HEK293 (cell line): ENCODE measurements at regions not wholly inside any gene's neighbourhood (a gene's known extent, or its start where the extent isn't known, plus 50 kb on each side); places are given as distances from the start of the nearest gene placed in this dataset.

Experiments
- CTCF ChIA-PET: fragments of 350-600 bp; formaldehyde crosslinking; extraction: SDS; loops from one replicate; lab custom pipeline; 2021; ENCODE audit warnings: antibody characterized with exemption; lab: Yijun Ruan, JAX
- POLR2A ChIA-PET: fragments of 300-600 bp; formaldehyde crosslinking; extraction: SDS; loops from one replicate; lab custom pipeline; 2020; ENCODE audit warnings: antibody characterized with exemption, inconsistent platforms; lab: Yijun Ruan, JAX
- H3K27ac ChIP-seq: fragments of 200-500 bp; sonication (Bioruptor generic); 2 replicates; pipeline ENCODE4 v1.5.1; 2014; ENCODE audit warnings: low read depth, low read length, control low read depth, inconsistent platforms; ENCODE audit errors: extremely low read depth
- H3K36me3 ChIP-seq, 2 experiments: fragments of 200-500 bp in 1 of 2; sonication (Bioruptor generic) in 1 of 2; 1 replicate in 1 of 2; 2 replicates in 1 of 2; pipeline ENCODE4 v1.5.1; 2014 to 2017; ENCODE audit warnings: inconsistent platforms in 2 of 2, low read length in 2 of 2; ENCODE audit not compliant: control insufficient read depth in 2 of 2, insufficient read depth in 1 of 2
- H3K4me1 ChIP-seq: fragments of 200-500 bp; sonication (Bioruptor generic); 2 replicates; pipeline ENCODE4 v1.5.1; 2014; ENCODE audit warnings: mild to moderate bottlenecking, low read length, inconsistent platforms; ENCODE audit not compliant: control insufficient read depth, insufficient read depth
- H3K4me3 ChIP-seq: 2 replicates; pipeline ENCODE4 v1.5.1; 2011; ENCODE audit warnings: low read depth, mild to moderate bottlenecking, control low read depth, low read length, moderate library complexity
- H3K9me3 ChIP-seq: fragments of 200-500 bp; sonication (Bioruptor generic); 2 replicates; pipeline ENCODE4 v1.5.1; 2014; ENCODE audit warnings: low read depth, low read length, inconsistent platforms; ENCODE audit not compliant: control insufficient read depth, insufficient read depth
- GLI2 ChIP-seq: fragments of 450-650 bp; formaldehyde crosslinking; IDR thresholded peaks from 2 replicates; pipeline ENCODE4; 2017; ENCODE audit warnings: missing biosample characterization, missing genetic modification characterization, low read depth, borderline replicate concordance
- GLI4 ChIP-seq: fragments of 450-650 bp; formaldehyde crosslinking; IDR thresholded peaks from 2 replicates; pipeline ENCODE4 v1.5.1; 2016; ENCODE audit warnings: missing biosample characterization, missing genetic modification characterization
- OSR2 ChIP-seq: fragments of 450-650 bp; formaldehyde crosslinking; IDR thresholded peaks from 2 replicates; pipeline ENCODE4 v1.5.1; 2016; ENCODE audit warnings: missing biosample characterization, missing genetic modification characterization
- ZBTB17 ChIP-seq: fragments of 450-650 bp; formaldehyde crosslinking; IDR thresholded peaks from 2 replicates; pipeline ENCODE4 v1.5.1; 2016; ENCODE audit warnings: missing biosample characterization, missing genetic modification characterization
- ZBTB7A ChIP-seq: fragments of 450-650 bp; formaldehyde crosslinking; IDR thresholded peaks from 2 replicates; pipeline ENCODE4 v1.5.1; 2016; ENCODE audit warnings: low read depth, missing biosample characterization, missing genetic modification characterization
- ZNF121 ChIP-seq: fragments of 450-650 bp; formaldehyde crosslinking; IDR thresholded peaks from 2 replicates; pipeline ENCODE4 v1.5.1; 2016; ENCODE audit warnings: missing biosample characterization, missing genetic modification characterization
- ZNF175 ChIP-seq: fragments of 450-650 bp; formaldehyde crosslinking; IDR thresholded peaks from 2 replicates; pipeline ENCODE4 v1.5.1; 2016; ENCODE audit warnings: missing biosample characterization, missing genetic modification characterization
- ZNF202 ChIP-seq: fragments of 450-650 bp; formaldehyde crosslinking; IDR thresholded peaks from 2 replicates; pipeline ENCODE4 v1.5.1; 2016; ENCODE audit warnings: missing biosample characterization, missing genetic modification characterization, borderline replicate concordance
- ZNF214 ChIP-seq: fragments of 450-650 bp; formaldehyde crosslinking; IDR thresholded peaks from 2 replicates; pipeline ENCODE4 v1.5.1; 2017; ENCODE audit warnings: missing biosample characterization, mild to moderate bottlenecking, missing genetic modification characterization, borderline replicate concordance
- ZNF24 ChIP-seq: fragments of 450-650 bp; formaldehyde crosslinking; IDR thresholded peaks from 2 replicates; pipeline ENCODE4 v1.5.1; 2016; ENCODE audit warnings: missing biosample characterization, missing genetic modification characterization
- ZNF510 ChIP-seq: fragments of 450-650 bp; formaldehyde crosslinking; IDR thresholded peaks from 2 replicates; pipeline ENCODE4 v1.5.1; 2018; ENCODE audit warnings: mild to moderate bottlenecking, missing genetic modification characterization, missing biosample characterization; ENCODE audit not compliant: insufficient replicate concordance
- ZNF555 ChIP-seq: fragments of 450-650 bp; formaldehyde crosslinking; conservative IDR thresholded peaks from 2 replicates; pipeline ENCODE4 v1.5.1; 2017; ENCODE audit warnings: missing biosample characterization, mild to moderate bottlenecking, missing genetic modification characterization, inconsistent platforms
- ZNF561 ChIP-seq: fragments of 450-650 bp; IDR thresholded peaks from 2 replicates; pipeline ENCODE4 v1.5.1; 2018; ENCODE audit warnings: missing biosample characterization, missing genetic modification characterization, borderline replicate concordance
- ZNF624 ChIP-seq: fragments of 450-650 bp; formaldehyde crosslinking; IDR thresholded peaks from 2 replicates; pipeline ENCODE4 v1.5.1; 2017; ENCODE audit warnings: missing biosample characterization, missing genetic modification characterization
- TF ChIP-seq, protein P1 (sequence below): fragments of 450-650 bp; formaldehyde crosslinking; IDR thresholded peaks from 2 replicates; pipeline ENCODE4 v1.5.1; 2016; ENCODE audit warnings: missing biosample characterization, missing genetic modification characterization
- TF ChIP-seq, protein P2 (sequence below): fragments of 450-650 bp; formaldehyde crosslinking; IDR thresholded peaks from 2 replicates; pipeline ENCODE4 v1.5.1; 2016; ENCODE audit warnings: missing biosample characterization, missing genetic modification characterization, borderline replicate concordance
- TF ChIP-seq, protein P3 (sequence below): fragments of 450-650 bp; formaldehyde crosslinking; IDR thresholded peaks from 2 replicates; pipeline ENCODE4; 2016; ENCODE audit warnings: missing biosample characterization, missing genetic modification characterization

DNA sequence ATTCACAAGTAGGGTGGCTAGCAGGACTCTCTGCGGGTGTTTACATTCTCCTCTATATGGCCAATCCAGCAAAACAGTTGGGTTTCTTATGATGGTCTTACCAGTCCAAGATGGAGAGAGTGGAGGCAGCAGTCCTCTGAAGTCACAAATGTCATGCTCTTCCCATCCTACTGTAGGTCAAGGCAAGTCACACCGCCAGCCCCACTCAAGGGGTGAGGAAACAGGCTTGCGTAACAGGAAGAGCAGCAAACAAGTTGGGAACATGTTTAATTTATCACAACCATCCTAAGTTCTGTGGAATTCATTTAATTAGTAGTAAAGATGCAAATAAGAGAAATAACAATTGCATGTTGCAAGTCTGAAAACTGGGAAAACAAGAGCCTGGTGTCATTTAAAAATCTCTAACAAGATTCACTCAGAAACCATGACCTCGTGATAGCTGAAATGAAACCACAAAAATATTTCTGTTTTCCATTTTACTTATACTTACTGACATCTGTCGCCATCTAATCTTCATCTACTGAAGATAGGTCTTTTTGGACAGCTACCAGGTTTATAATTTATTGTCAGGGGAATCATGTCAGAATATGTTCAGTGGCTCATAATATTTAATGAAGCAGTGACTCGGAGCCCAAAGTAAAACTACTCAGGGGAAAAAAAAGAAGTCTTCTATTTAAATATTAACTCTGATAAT lies 349.1 kb upstream of the FMN2 start (continued):
- TF ChIP-seq, protein P1, sequence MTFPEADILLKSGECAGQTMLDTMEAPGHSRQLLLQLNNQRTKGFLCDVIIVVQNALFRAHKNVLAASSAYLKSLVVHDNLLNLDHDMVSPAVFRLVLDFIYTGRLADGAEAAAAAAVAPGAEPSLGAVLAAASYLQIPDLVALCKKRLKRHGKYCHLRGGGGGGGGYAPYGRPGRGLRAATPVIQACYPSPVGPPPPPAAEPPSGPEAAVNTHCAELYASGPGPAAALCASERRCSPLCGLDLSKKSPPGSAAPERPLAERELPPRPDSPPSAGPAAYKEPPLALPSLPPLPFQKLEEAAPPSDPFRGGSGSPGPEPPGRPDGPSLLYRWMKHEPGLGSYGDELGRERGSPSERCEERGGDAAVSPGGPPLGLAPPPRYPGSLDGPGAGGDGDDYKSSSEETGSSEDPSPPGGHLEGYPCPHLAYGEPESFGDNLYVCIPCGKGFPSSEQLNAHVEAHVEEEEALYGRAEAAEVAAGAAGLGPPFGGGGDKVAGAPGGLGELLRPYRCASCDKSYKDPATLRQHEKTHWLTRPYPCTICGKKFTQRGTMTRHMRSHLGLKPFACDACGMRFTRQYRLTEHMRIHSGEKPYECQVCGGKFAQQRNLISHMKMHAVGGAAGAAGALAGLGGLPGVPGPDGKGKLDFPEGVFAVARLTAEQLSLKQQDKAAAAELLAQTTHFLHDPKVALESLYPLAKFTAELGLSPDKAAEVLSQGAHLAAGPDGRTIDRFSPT = no peak
- TF ChIP-seq ZNF555 (tag by site-specific recombination) (no peak), ZNF24 (no peak)

DNA sequence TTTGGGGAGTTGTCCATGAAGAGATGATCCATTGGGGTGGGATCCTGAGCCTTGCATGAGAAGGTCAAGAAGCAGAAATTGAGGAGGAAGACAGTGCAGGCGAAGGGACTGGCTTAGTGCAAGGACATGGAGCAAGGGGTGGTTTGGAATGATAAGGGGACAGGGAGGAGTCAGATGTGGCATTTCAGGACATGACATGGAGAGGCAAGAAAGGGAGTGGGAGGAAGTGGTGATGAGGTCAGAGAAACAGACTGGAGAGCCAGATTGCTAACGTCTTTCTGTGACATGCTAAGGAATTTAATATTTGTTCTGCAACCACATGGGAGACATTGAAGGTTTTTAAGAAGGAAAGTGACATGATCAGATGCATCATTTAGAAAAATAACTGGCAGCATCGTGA lies 346.8 kb upstream of the FMN2 start:
- TF ChIP-seq, protein P2, sequence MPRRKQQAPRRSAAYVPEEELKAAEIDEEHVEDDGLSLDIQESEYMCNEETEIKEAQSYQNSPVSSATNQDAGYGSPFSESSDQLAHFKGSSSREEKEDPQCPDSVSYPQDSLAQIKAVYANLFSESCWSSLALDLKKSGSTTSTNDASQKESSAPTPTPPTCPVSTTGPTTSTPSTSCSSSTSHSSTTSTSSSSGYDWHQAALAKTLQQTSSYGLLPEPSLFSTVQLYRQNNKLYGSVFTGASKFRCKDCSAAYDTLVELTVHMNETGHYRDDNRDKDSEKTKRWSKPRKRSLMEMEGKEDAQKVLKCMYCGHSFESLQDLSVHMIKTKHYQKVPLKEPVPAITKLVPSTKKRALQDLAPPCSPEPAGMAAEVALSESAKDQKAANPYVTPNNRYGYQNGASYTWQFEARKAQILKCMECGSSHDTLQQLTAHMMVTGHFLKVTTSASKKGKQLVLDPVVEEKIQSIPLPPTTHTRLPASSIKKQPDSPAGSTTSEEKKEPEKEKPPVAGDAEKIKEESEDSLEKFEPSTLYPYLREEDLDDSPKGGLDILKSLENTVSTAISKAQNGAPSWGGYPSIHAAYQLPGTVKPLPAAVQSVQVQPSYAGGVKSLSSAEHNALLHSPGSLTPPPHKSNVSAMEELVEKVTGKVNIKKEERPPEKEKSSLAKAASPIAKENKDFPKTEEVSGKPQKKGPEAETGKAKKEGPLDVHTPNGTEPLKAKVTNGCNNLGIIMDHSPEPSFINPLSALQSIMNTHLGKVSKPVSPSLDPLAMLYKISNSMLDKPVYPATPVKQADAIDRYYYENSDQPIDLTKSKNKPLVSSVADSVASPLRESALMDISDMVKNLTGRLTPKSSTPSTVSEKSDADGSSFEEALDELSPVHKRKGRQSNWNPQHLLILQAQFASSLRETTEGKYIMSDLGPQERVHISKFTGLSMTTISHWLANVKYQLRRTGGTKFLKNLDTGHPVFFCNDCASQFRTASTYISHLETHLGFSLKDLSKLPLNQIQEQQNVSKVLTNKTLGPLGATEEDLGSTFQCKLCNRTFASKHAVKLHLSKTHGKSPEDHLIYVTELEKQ (tag by site-specific recombination) = no peak
- TF ChIP-seq OSR2 (tag by site-specific recombination) (no peak), ZNF561 (tag by site-specific recombination) (no peak), ZNF624 (tag by site-specific recombination) (no peak), ZBTB7A (tag by site-specific recombination) (no peak), ZNF214 (no peak), GLI2 (tag by site-specific recombination) (no peak), ZBTB17 (tag by site-specific recombination) (no peak), GLI4 (tag by site-specific recombination) (no peak), ZNF24 (no peak), ZNF175 (no peak), ZNF121 (tag by site-specific recombination) (no peak)
- TF ChIP-seq, protein P3, sequence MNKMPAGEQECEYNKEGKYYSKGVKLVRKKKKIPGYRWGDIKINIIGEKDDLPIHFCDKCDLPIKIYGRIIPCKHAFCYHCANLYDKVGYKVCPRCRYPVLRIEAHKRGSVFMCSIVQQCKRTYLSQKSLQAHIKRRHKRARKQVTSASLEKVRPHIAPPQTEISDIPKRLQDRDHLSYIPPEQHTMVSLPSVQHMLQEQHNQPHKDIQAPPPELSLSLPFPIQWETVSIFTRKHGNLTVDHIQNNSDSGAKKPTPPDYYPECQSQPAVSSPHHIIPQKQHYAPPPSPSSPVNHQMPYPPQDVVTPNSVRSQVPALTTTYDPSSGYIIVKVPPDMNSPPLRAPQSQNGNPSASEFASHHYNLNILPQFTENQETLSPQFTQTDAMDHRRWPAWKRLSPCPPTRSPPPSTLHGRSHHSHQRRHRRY (tag by site-specific recombination) = no peak
- Histone ChIP-seq H3K36me3 (no peaks in the 10 kb centered on the region), H3K27ac (no peak overlapping the region), H3K9me3 (no peaks in the 10 kb centered on the region), H3K4me1 (no peaks in the 10 kb centered on the region), H3K4me3 (no peak overlapping the region)
- ChIA-PET CTCF (interaction anchor here (0.7 kb wide), 1 partner anchor 10 kb away, joined by 3 read pairs; no protein-coding TSS in a partner anchor), POLR2A (no interaction called here)

DNA sequence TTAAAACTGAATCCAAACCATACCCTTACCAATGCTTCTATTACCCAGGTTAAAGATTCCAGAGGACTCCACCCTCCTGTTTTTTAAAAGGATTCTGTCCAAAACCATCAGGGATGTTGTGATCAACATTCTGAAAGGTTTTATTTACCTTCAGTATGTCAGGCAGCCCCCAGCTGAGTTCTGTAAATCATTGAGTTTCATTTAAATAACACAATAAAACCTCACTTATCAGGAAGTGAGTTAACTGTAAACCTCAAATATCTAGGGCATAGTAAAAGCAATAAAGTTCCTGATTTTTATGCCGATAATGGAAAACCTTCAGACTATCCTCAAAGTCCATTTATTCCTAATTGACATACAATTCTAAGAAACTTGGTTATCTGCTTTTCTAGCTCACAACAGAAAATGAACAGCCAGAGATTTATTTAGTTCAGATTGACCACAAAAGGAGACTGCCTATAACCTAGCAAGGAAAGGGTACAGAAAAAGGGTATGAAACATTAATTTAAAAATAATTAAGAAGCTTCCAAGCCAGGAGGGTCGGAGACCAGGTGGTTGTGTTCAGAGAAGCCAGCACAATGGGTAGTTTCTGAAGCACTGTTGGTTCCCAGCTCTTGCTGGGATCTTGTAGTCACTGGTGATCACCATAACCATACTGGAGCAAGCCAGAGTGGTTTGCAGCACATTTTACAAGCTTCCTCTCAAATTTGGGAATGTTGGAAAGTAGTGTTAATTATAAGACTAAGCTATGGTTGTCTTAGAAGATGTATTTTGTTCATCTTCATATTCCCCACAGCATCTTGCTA lies 336.4 kb upstream of the FMN2 start:
- TF ChIP-seq ZNF202 (tag by site-specific recombination) (no peak), ZNF510 (peak; percentile 49)
- H3K36me3 ChIP-seq = no peaks in the 10 kb centered on the region
- no peaks in the 10 kb centered on the region for H3K9me3 ChIP-seq
- POLR2A ChIA-PET = no interaction called here
- peaks cover 41% of the 10 kb centered on the region for H3K4me1 ChIP-seq
- CTCF ChIA-PET = interaction anchor here (0.5 to 2.1 kb wide), 4 partner anchors 9 to 142 kb away, joined by 3 to 9 read pairs (median 4); no protein-coding TSS in a partner anchor
- H3K4me3 ChIP-seq = no peak overlapping the region
- H3K27ac ChIP-seq = no peak overlapping the region; the same call in 1 of the 2 replicates
